Fibroblast of lung (primary cell): ENCODE measurements at regions not wholly inside any gene's neighbourhood (a gene's known extent, or its start where the extent isn't known, plus 50 kb on each side); places are given as distances from the start of the nearest gene placed in this dataset.

Experiments
- DNase-seq, 2 donors: peaks; one replicate each; pipeline versions ENCODE4 v3.0.0 to v3.0.0-alpha.2; 2010; ENCODE audit warnings: low read depth in 2 of 2
- H2AFZ ChIP-seq: 2 replicates; pipeline ENCODE4 v1.5.1; 2012; ENCODE audit warnings: low read length, control low read depth, inconsistent platforms
- H3K27ac ChIP-seq: 2 replicates; pipeline ENCODE4 v1.5.1; 2011; ENCODE audit warnings: low read length, control low read depth; ENCODE audit not compliant: insufficient read depth
- H3K27me3 ChIP-seq: 2 replicates; pipeline ENCODE4 v1.5.1; 2011; ENCODE audit warnings: mild to moderate bottlenecking, low read length; ENCODE audit not compliant: control insufficient read depth, insufficient read depth
- H3K36me3 ChIP-seq: 2 replicates; pipeline ENCODE4 v1.5.1; 2011; ENCODE audit warnings: low read length; ENCODE audit not compliant: control insufficient read depth, insufficient read depth
- H3K4me1 ChIP-seq: 2 replicates; pipeline ENCODE4 v1.5.1; 2011; ENCODE audit warnings: low read length; ENCODE audit not compliant: control insufficient read depth, insufficient read depth; ENCODE audit errors: extremely low read depth
- H3K4me2 ChIP-seq: 2 replicates; pipeline ENCODE4 v1.5.1; 2011; ENCODE audit warnings: low read length, control low read depth; ENCODE audit not compliant: insufficient read depth; ENCODE audit errors: extremely low read depth
- H3K4me3 ChIP-seq, 4 experiments: fragments of 200-600 bp in 1 of 4; sonication (generic) in 1 of 4; replicated peaks in 1 of 4; 2 replicates each; pipeline ENCODE4 v1.5.1; 2011 to 2016; ENCODE audit warnings: low read length in 4 of 4, low read depth in 3 of 4, mild to moderate bottlenecking in 3 of 4, control low read depth in 2 of 4, inconsistent platforms in 1 of 4, mixed read lengths in 1 of 4; ENCODE audit not compliant: insufficient read depth in 1 of 4; ENCODE audit errors: control extremely low read depth in 1 of 4
- H3K79me2 ChIP-seq: 2 replicates; pipeline ENCODE4 v1.5.1; 2012; ENCODE audit warnings: mild to moderate bottlenecking, low read length, inconsistent platforms; ENCODE audit not compliant: control insufficient read depth, insufficient read depth
- H3K9ac ChIP-seq: 2 replicates; pipeline ENCODE4 v1.5.1; 2011; ENCODE audit warnings: mild to moderate bottlenecking, low read length, control low read depth; ENCODE audit not compliant: insufficient read depth
- H3K9me3 ChIP-seq: 2 replicates; pipeline ENCODE4 v1.5.1; 2012; ENCODE audit warnings: low read depth, low read length; ENCODE audit not compliant: control insufficient read depth, insufficient read depth
- H4K20me1 ChIP-seq: 2 replicates; pipeline ENCODE4 v1.5.1; 2011; ENCODE audit warnings: low read length; ENCODE audit not compliant: control insufficient read depth, insufficient read depth; ENCODE audit errors: extremely low read depth
- CTCF ChIP-seq, 2 donors: IDR thresholded peaks in 1 of 2; conservative IDR thresholded peaks in 1 of 2; 1 replicate in 1 of 2; 2 replicates in 1 of 2; pipeline ENCODE4 v1.5.1; 2011 to 2012; ENCODE audit warnings: low read length in 2 of 2, control low read depth in 1 of 2, inconsistent platforms in 1 of 2, low read depth in 1 of 2, mild to moderate bottlenecking in 1 of 2
- EZH2 ChIP-seq: IDR thresholded peaks from 2 replicates; pipeline ENCODE4 v1.5.1; 2012; ENCODE audit warnings: low read length, control low read depth, mild to moderate bottlenecking; ENCODE audit errors: missing control alignments

GRCh38 chr11:121757480-121758125 is 304.8 kb upstream of the SORL1-AS1 start:
- peak; percentile 30 to 40 for DNase-seq
- Histone ChIP-seq H3K4me2 (no peak overlapping the region), H3K27ac (no peak overlapping the region)

GRCh38 chr11:121755906-121756305 is 303.1 kb upstream of the SORL1-AS1 start:
- H3K4me3 ChIP-seq, result no peak overlapping the region
- no peaks in the 10 kb centered on the region for H4K20me1 ChIP-seq
- no peaks in the 10 kb centered on the region for H3K79me2 ChIP-seq
- H3K27ac ChIP-seq, result no peak overlapping the region
- H3K9me3 ChIP-seq, result no peaks in the 10 kb centered on the region
- no peak for DNase-seq
- H3K27me3 ChIP-seq, result no peaks in the 10 kb centered on the region
- H3K4me2 ChIP-seq, result no peak overlapping the region
- H3K9ac ChIP-seq, result no peak overlapping the region
- no peaks in the 10 kb centered on the region for H3K4me1 ChIP-seq
- H3K36me3 ChIP-seq, result no peaks in the 10 kb centered on the region
- H2AFZ ChIP-seq, result no peak overlapping the region
- TF ChIP-seq EZH2 (no peak), CTCF (conservative IDR thresholded peaks at IDR 0.05 in 1 of 2, IDR thresholded peaks at IDR 0.05 in 1 of 2; ENCODE audit: low read depth in 1 of 2, low read length in 2 of 2) (no peak)

More at GRCh38 chr11:121757480-121758125, 304.8 kb upstream of the SORL1-AS1 start:
- no peaks in the 10 kb centered on the region for H3K36me3 ChIP-seq
- H3K9me3 ChIP-seq, result no peaks in the 10 kb centered on the region
- H3K4me1 ChIP-seq, result no peaks in the 10 kb centered on the region
- no peak overlapping the region for H3K9ac ChIP-seq
- H3K79me2 ChIP-seq, result no peaks in the 10 kb centered on the region
- no peak overlapping the region for H2AFZ ChIP-seq
- no peaks in the 10 kb centered on the region for H3K27me3 ChIP-seq
- no peak overlapping the region for H3K4me3 ChIP-seq
- TF ChIP-seq EZH2 (no peak), CTCF (conservative IDR thresholded peaks at IDR 0.05 in 1 of 2, IDR thresholded peaks at IDR 0.05 in 1 of 2; ENCODE audit: low read depth in 1 of 2, low read length in 2 of 2) (peak in 1 of 2 donors; percentile 2)
- no peaks in the 10 kb centered on the region for H4K20me1 ChIP-seq

- no peak overlapping the region for H3K4me2 ChIP-seq
These were observed 302.4 kb upstream of the SORL1-AS1 start for GRCh38 chr11:121755191-121755590.

More at GRCh38 chr11:121755191-121755590, 302.4 kb upstream of the SORL1-AS1 start:
- Histone ChIP-seq H3K27ac (no peak overlapping the region), H3K4me1 (no peaks in the 10 kb centered on the region), H3K9me3 (no peaks in the 10 kb centered on the region), H3K79me2 (no peaks in the 10 kb centered on the region), H4K20me1 (no peaks in the 10 kb centered on the region), H3K27me3 (no peaks in the 10 kb centered on the region), H3K36me3 (no peaks in the 10 kb centered on the region), H2AFZ (no peak overlapping the region), H3K4me3 (no peak overlapping the region), H3K9ac (no peak overlapping the region)
- no peak for TF ChIP-seq EZH2
- TF ChIP-seq CTCF (conservative IDR thresholded peaks at IDR 0.05 in 1 of 2, IDR thresholded peaks at IDR 0.05 in 1 of 2; ENCODE audit: low read depth in 1 of 2, low read length in 2 of 2), result no peak
- DNase-seq, result no peak
